HG02678 (cell line): ENCODE measurements at regions not wholly inside any gene's neighbourhood (a gene's known extent, or its start where the extent isn't known, plus 50 kb on each side); places are given as distances from the start of the nearest gene placed in this dataset.

Source experiments
- ATAC-seq: cut with Tn5 transposase; IDR thresholded peaks from one replicate; pipeline ENCODE4 v1.9.1; 2021; ENCODE audit warnings: mild to moderate bottlenecking, moderate library complexity; ENCODE audit not compliant: unreplicated experiment

DNA sequence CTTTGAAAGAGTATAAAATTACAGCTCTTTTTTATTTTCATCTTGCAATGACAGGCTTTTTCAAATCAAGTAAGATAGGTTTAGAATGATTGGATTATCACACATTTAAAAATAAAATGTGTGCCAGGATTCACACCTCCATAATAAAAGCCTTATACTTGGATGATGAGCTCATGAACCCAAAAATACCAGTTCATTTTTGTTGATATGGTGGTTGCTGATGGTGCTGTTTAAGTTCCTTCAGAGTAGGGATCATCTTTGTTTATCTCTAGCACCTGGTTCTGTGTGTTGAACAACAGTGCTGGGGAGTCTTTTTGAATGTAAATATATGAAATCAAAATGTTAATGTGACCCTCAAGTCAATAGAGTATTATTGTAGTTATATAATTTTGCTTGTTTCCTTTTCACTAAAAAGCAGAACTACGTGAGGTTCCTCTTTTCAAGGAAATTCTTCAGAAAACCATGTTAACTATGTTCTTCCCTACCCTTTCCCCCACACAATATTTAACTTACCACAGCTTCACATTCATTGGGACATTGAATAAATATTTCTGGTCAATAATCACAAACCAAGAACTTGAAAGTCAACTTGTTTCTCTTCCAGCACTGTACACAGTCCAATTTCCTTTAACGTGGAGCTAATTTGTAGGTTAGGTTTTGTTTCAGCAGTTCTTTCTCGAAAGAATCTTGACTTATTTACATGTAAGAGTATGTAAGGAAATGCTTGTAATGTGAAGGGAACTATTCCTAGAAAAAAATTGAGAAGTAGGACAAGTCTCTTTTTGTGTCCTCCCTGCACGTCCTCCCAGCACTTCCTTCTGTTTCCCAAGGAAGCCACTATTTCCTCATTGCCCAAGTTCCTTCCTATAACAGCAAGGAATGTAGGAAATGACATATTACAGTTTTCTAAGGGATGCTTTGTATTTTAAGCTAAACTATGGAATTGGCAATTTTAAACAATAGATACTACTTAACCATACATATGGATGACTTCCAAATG is 945.9 kb upstream of the CITED2 start:
- ATAC-seq = no peak

DNA sequence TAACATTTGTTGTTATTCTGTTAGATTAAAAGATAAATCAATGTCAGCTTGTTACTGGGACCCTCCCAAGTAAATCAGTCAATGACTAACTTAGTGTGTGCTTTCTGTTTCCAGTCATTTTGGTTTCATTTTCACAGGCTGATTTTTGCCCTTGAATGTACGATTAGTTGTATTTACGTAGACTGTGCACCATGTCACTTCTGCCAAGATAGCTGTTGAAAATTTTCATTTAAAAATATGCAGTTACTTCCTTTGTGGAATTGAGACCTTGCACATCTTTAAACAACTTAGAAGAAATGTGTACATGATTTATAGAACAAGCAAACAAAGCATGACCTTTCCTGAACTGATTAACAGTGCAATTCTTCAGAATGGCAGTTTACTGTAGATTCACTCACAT is 944.8 kb upstream of the CITED2 start:
- peak; percentile 92 for ATAC-seq

DNA sequence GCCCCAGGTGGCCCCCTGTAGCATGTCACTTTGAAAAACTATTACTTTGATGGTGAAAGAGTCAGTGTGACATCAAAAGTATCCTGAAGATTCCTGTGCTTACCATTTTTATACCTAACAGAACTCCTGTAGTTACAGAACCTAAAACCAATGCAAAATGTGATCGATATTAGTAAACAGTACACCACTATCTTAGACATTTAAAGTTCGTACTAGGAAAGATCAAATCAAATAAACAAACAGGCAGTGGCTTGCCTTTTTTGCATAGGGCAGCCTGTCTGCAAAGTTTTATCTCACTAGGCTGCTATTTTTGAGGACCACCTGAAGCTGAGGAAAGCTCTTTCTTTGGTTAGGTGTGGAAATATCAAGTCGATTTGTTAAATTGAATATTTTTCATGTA is 944.0 kb upstream of the CITED2 start:
- ATAC-seq = no peak

- ATAC-seq = no peak
These were observed 943.5 kb upstream of the CITED2 start for GRCh38 chr6:140317950-140318349.

- ATAC-seq = no peak
These were observed 942.5 kb upstream of the CITED2 start for GRCh38 chr6:140316966-140317365.

DNA sequence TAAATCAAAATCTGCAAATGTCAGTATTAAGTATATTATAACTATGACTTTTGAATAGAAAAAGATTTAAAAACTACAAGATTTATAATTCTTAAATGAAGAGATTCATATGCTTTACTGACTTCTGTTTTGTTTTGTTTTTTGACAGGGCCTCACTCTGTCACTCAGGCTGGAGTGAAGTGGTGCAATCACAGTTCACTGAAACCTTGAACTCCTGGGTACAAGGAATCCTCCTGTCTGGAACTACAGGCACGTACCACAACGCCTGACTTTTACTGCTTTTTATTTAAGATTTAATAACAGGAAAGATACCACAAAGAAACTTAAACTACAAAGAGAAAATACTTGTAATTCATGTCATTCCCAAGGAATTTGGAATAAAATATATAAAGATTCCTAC is 940.2 kb upstream of the CITED2 start:
- no peak for ATAC-seq

DNA sequence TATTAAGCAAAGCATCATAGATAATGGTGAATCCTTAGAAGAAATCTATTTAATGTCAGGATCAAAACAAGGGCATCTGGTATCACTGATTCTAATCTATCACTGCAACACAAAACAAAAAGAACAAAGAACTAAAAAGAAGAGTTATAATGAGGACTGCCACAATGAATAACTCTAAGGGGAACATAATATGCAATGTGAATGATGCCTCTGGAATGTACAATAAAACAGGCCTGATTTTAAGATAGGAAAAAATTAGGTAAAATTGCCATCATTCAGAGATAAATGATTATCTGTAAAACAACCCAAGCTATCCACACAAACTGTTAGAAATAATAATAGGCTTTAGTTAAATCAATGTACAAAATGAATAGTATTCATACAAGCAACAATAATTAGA is 936.7 kb upstream of the CITED2 start:
- ATAC-seq = no peak

- ATAC-seq = no peak
These were observed 928.9 kb upstream of the CITED2 start for GRCh38 chr6:140303218-140303949.

DNA sequence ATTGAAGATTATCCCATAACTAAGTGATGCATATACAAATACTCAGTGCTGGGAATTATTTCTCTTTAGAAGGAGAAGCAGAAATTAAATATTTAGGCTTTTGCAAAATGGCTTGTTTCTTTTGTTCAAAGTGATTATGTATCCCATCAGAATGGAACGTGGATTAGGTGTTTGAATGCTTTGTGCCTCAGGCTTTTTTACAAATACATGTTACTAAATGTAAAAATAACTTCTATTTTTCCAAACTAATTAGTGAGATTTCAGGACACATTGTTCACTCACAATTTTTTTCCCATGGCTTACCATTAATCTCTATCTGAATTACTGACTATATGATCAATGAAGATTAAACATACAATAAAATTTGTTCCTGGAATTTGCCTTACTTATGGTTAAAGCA is 925.9 kb upstream of the CITED2 start:
- ATAC-seq = no peak

GRCh38 chr6:140289186-140289585 is 914.7 kb upstream of the CITED2 start:
- ATAC-seq = no peak

GRCh38 chr6:140285998-140286690 is 911.7 kb upstream of the CITED2 start:
- ATAC-seq = no peak

GRCh38 chr6:140285471-140285870 is 911.0 kb upstream of the CITED2 start:
- no peak for ATAC-seq

DNA sequence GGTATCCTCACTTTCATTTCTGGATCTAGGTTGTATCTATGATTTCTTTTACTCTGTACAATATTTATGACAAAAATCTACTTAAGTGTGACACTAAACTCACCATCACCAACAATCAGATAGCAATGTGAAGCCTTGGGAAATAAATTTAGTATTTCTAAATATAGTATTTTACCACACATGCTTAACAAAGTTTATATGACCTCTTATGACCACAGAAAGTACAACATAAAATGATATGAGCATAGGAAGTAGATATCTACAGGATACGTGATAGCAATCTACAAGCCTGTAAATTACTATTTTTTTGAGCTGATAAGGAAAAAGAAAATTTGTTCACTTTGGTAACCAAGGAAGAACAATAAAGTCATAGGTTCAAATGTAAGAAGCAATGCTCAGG is 910.4 kb upstream of the CITED2 start:
- ATAC-seq = no peak

DNA sequence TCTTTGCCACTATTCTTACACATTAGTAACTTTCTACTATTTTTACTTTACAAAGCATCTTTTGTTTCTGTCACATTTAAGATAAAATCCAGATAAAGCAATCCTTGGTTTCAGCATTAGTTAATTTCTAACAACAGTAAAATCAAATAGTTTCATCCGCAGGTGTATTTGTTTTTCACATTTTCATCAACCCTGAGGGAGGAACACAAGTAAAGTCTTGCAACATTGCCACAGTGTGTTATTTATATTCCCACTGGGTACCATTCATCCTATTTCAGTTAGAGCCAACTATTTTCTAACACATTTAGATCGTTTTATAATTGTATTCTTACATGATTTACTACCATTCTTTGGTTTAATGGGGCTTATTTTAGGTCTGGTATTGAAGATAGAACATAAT is 908.7 kb upstream of the CITED2 start:
- no peak for ATAC-seq

- ATAC-seq = no peak
These were observed 907.3 kb upstream of the CITED2 start for GRCh38 chr6:140281767-140282166.

- no peak for ATAC-seq
These were observed 906.8 kb upstream of the CITED2 start for GRCh38 chr6:140281236-140281635.

GRCh38 chr6:140276719-140277118 is 902.3 kb upstream of the CITED2 start:
- no peak for ATAC-seq

DNA sequence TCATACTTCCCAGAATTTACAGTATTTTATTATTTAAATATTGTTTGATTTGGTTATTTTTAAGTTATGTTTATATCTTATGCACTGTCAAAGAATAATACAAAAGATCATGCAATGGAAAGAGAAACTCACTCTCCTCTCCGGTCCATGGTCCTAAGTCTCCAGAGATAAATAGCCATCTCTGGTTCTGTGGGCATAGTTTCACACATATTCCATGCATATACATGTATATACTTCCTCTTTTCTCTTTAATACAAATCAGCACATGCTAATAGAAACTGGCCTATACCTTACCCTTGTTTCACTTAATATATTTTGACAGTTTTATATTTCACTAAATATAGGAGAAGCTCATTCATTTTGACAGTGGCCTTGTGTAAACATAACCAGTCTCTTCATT is 901.7 kb upstream of the CITED2 start:
- no peak for ATAC-seq

- no peak for ATAC-seq
These were observed 901.3 kb upstream of the CITED2 start for GRCh38 chr6:140275725-140276124.

DNA sequence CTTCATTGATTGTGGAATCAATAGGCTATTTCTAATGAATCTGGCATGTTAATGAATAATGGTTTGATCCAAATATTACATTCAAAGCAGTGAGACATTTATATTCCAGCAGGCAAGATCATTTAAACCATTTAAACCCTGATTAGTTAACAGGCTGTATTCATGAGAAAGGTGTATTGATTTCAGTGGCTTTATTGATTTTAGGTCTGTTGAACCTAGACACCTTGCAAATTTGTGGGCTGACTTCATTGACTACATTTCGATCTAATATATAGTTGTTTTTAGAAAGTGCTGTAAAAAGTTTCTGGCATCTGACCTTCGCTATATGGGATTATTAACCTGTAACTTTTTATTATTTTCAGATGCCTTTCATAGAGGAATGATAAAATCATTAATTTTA is 900.1 kb upstream of the CITED2 start:
- no peak for ATAC-seq

GRCh38 chr6:140271759-140272377 is 897.4 kb upstream of the CITED2 start:
- ATAC-seq = peak; percentile 99
